Mucosa of descending colon (tissue), 3 donors: ENCODE measurements at regions not wholly inside any gene's neighbourhood (a gene's known extent, or its start where the extent isn't known, plus 50 kb on each side); places are given as distances from the start of the nearest gene placed in this dataset.

Experiments
- ATAC-seq: fragments of 200-7000 bp; cut with Tn5 transposase; one replicate; pipeline ENCODE4 v1.9.1; 2020; ENCODE audit warnings: mild to moderate bottlenecking, moderate library complexity
- DNase-seq, 3 donors: peaks; one replicate each; pipeline ENCODE4 v3.0.0-alpha.2; 2020
- H3K36me3 ChIP-seq: fragments of 200-600 bp; one replicate; pipeline ENCODE4 v1.8.0; 2021; ENCODE audit warnings: low read depth, mild to moderate bottlenecking
- H3K4me1 ChIP-seq: fragments of 200-600 bp; one replicate; pipeline ENCODE4 v1.8.0; 2021; ENCODE audit warnings: low read depth, mild to moderate bottlenecking
- H3K4me3 ChIP-seq: fragments of 200-600 bp; one replicate; pipeline ENCODE4 v1.8.0; 2021; ENCODE audit warnings: mild to moderate bottlenecking
- H3K9me3 ChIP-seq: fragments of 200-600 bp; one replicate; pipeline ENCODE4 v1.8.0; 2021; ENCODE audit warnings: mild to moderate bottlenecking
- intact Hi-C, 2 donors: fragments of 100-400 bp; cut with DNase I in 1 of 2; cut with micrococcal nuclease in 1 of 2; formaldehyde crosslinking; loops; one replicate each; pipeline versions ENCODE4 v1.11.0 to v1.11.1; 2022; cut with DNase I, micrococcal nuclease
- TF ChIP-seq, protein P1 (sequence below): fragments of 200-600 bp; IDR thresholded peaks from one replicate; pipeline ENCODE4 v1.8.0; 2022; ENCODE audit warnings: antibody characterized with exemption, mild to moderate bottlenecking
- donor health status: DM: no; HTN: no; CAD: no; lungs with moderate emphysema.
- donor health status: DM: no; HTN: no; CAD: no.
- donor health status: DM: no; HTN: yes; CAD: no.

DNA sequence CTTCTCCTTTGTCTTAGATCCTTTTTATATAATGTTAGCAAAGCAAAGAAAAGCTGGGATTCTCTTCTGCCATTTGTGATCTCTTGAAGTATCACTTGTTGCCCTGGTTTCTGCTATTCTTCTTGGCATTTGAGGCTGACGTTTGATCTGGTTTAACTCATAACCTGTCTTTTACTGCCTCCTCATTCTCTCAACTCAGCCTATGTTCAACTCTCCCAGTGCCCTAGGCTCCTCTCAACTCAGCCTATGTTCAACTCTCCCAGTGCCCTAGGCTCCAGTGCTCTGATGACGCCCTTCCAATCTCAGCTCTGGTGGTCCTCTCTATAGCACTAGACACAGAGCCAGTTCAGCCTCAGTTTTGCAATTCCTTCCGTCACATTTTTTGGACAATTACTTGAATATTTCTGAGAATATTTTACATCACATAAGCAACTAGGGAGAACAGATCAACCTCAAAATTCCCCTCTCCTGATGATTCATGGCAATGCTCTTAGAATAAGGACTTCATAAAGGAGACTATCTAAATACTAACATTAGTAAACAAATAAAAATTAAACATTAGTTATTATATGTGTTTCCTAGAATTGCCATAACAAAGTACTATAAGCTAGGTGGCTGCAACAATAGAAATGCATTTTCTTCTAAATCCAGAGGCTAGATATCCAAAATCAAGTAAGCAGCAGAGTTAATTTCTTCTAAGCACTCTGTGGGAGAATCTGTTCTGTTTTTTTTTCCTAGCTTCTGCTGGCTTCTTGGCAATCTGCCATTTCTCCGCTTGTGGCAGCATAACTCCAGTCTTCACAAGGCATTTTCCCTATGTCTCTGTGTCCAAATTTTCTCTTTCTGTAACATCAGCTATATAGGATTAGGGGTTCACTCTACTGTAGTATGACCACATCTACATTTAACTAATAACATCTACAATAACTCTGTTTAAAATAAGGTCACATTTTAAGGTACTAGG lies 662.1 kb upstream of the FTMT start:
- no peak overlapping the region for H3K4me3 ChIP-seq
- H3K9me3 ChIP-seq: no peaks in the 10 kb centered on the region
- no peaks in the 10 kb centered on the region for H3K36me3 ChIP-seq
- no peaks in the 10 kb centered on the region for H3K4me1 ChIP-seq
- intact Hi-C loops: no loop called here
- peak in 1 of 3 donors; percentile 2 for DNase-seq
- ATAC-seq: no peak
- TF ChIP-seq, protein P1, sequence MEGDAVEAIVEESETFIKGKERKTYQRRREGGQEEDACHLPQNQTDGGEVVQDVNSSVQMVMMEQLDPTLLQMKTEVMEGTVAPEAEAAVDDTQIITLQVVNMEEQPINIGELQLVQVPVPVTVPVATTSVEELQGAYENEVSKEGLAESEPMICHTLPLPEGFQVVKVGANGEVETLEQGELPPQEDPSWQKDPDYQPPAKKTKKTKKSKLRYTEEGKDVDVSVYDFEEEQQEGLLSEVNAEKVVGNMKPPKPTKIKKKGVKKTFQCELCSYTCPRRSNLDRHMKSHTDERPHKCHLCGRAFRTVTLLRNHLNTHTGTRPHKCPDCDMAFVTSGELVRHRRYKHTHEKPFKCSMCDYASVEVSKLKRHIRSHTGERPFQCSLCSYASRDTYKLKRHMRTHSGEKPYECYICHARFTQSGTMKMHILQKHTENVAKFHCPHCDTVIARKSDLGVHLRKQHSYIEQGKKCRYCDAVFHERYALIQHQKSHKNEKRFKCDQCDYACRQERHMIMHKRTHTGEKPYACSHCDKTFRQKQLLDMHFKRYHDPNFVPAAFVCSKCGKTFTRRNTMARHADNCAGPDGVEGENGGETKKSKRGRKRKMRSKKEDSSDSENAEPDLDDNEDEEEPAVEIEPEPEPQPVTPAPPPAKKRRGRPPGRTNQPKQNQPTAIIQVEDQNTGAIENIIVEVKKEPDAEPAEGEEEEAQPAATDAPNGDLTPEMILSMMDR: no peak

DNA sequence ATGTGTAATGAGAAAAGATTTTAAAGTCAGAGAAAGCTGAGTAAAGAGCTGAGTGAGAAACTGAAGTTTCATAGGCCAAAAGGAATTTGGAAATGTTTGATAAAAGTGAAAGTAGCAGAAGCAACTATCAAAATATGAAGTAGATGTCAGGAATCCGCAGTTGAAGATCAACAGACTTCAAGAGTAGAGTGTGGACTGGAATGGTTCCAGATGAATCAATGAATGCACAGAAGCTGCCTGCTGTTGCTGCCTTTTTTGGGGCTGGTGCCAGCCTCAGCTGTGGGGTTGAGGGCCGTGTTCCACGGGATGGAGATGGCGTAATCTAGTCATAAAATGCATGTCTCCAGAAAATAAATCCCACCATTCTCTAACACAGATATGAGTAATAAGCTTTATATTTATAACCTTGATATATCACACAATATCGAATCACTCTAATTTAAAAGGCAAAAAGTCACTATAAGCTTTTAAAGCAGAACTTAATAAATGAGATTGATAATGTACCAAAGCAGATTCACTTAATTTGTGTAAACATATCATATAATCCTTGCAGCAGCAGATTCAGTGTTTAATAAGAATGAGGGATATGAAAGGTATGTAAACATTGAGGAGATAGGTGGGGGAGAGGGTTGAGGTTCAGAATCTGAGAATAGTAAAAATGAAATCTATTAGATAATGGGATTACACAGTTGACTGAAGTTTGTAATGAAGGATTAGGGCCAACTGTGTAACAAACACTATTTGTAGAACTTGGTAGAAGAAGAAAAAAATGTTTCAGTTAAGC lies 652.3 kb upstream of the FTMT start:
- no peak for ATAC-seq
- no peak overlapping the region for H3K4me3 ChIP-seq
- no peaks in the 10 kb centered on the region for H3K9me3 ChIP-seq
- H3K36me3 ChIP-seq: no peaks in the 10 kb centered on the region
- TF ChIP-seq, protein P1: no peak
- no peaks in the 10 kb centered on the region for H3K4me1 ChIP-seq
- DNase-seq: no peak
- intact Hi-C loops: no loop called here

DNA sequence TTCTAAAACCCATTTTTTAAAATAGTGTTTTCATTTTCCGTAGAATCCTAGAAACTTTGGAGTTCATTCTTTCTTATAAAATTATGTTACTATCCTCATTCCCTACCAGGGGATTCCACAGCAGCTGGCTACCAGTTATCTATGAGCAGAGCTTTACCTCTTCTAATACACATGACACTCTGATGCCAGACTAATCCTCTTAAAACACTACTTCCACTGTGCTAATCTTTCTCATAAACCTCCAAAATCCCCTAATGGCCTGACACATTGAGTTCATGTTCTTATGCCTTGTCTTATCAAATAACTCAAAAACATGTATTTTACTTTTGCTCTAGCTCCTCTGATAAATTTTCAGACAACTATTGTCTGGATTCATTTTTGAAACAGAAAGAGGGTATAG lies 633.6 kb upstream of the FTMT start:
- intact Hi-C loops: no loop called here
- H3K4me3 ChIP-seq: no peak overlapping the region
- DNase-seq: no peak
- TF ChIP-seq, protein P1: no peak
- peaks cover 3% of the 10 kb centered on the region for H3K9me3 ChIP-seq
- no peak for ATAC-seq
- H3K36me3 ChIP-seq: no peaks in the 10 kb centered on the region
- no peaks in the 10 kb centered on the region for H3K4me1 ChIP-seq

DNA sequence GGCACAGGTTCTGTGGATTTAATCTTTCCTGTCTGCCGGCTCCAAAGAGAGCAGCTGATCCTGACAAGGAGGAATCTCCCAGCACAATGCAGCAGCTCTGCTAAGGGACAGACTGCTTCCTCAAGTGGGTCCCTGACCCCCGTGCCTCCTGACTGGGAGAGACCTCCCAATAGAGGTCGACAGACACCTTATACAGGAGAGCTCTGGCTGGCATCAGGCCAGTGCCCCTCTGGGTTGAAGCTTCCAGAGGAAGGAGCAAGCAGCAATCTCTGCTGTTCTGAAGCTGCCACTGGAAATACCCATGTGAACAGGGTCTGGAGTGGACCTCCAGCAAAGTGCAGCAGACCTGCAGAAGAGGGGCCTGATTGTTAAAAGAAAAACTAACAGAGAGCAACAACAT lies 630.2 kb upstream of the FTMT start:
- no peak for DNase-seq
- TF ChIP-seq, protein P1: no peak
- Histone ChIP-seq H3K4me3 (no peak overlapping the region), H3K9me3 (peaks cover 3% of the 10 kb centered on the region), H3K36me3 (no peaks in the 10 kb centered on the region), H3K4me1 (no peaks in the 10 kb centered on the region)
- no peak for ATAC-seq
- intact Hi-C loops: no loop called here

DNA sequence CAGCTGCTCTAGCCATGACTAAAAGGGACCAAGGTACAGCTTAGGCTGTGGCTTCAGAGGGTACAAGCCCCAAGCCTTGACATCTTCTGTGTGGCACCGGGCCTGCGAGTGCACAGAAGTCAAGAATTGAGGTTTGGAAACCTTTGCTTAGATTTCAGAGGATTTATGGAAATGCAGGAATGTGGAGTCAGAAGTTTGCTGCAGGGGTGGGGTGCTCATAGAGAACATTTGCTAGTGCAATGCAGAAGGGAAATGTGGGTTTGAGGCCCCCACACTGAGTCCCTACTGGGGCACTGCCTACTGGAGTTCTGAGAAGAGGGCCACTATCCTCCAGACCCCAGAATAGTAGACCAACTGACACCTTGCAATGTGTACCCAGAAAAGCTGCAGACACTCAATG lies 624.9 kb upstream of the FTMT start:
- no peaks in the 10 kb centered on the region for H3K36me3 ChIP-seq
- intact Hi-C loops: no loop called here
- H3K4me1 ChIP-seq: no peaks in the 10 kb centered on the region
- ATAC-seq (no peak), DNase-seq (no peak)
- TF ChIP-seq, protein P1: no peak
- H3K9me3 ChIP-seq: peaks cover 7% of the 10 kb centered on the region
- no peak overlapping the region for H3K4me3 ChIP-seq
